DOHH2 (cell line): ENCODE measurements at regions not wholly inside any gene's neighbourhood (a gene's known extent, or its start where the extent isn't known, plus 50 kb on each side); places are given as distances from the start of the nearest gene placed in this dataset.

Source experiments
- CTCF ChIP-seq: fragments of 200-600 bp; sonication (generic); IDR thresholded peaks from one replicate; pipeline ENCODE4 v1.5.1; 2014; ENCODE audit warnings: antibody characterized with exemption, mild to moderate bottlenecking, low read depth, low read length; ENCODE audit not compliant: poor library complexity, severe bottlenecking
- EZH2phosphoT487 ChIP-seq: fragments of 200-600 bp; sonication (generic); IDR thresholded peaks from 2 replicates; pipeline ENCODE4 v1.6.1; 2017; ENCODE audit warnings: borderline replicate concordance, mild to moderate bottlenecking, antibody characterized with exemption, low read length, moderate library complexity, mixed read lengths

GRCh38 chr2:236335696-236336574 lies 71.7 kb upstream of the ASB18 start:
- no peak for TF ChIP-seq CTCF
- no peak for TF ChIP-seq EZH2phosphoT487
